GM19025 (cell line): ENCODE measurements at regions not wholly inside any gene's neighbourhood (a gene's known extent, or its start where the extent isn't known, plus 50 kb on each side); places are given as distances from the start of the nearest gene placed in this dataset.

Experiments
- ATAC-seq: cut with Tn5 transposase; IDR thresholded peaks from one replicate; pipeline ENCODE4 v1.9.1; 2021; ENCODE audit warnings: mild to moderate bottlenecking, low read depth, moderate library complexity; ENCODE audit not compliant: unreplicated experiment

GRCh38 chr22:22742641-22743040, 98.2 kb downstream of the GGTLC2 start:
- ATAC-seq: no peak

- no peak for ATAC-seq
These were observed 98.8 kb downstream of the GGTLC2 start for GRCh38 chr22:22743128-22743760.

DNA sequence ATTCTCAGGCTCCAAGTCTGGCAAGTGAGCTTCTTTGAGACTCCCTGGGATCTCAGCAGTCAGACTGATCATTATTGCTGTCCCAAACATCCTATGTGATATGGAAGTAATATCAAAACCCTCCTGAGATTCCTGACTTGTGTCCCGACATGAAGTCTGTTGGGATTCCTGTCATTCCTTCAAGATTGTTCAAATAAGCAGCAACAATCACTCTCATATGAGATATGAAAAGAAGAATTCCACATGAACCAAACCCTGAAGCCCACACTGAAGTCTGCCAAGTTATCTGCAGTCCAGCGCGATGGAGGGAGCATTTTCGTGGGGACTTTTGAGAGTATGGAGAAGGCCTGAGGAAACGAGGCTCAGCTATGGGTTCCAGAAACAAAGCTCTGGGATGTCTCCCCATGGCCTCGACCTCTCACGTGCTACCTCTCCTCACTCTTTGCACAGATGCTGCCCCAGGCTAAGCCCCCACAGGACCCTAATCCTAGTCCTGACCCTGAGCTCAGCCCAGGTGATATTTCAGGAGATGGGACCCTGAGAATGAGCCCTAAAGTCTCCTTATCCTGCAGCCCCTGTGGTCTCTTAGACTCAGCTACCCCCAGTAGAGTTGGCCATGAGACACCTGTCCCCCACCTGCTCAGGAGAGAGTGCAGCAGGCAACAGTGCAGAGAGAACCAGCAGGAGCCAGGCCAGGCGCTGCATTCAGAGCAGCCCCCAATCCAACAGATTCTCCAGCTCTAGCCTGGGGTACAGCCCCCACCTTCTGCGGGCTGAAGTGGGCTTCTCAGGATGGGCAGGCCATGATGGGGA, 100.2 kb downstream of the GGTLC2 start:
- ATAC-seq: no peak

GRCh38 chr22:22745225-22746060, 101.0 kb downstream of the GGTLC2 start:
- ATAC-seq: no peak

DNA sequence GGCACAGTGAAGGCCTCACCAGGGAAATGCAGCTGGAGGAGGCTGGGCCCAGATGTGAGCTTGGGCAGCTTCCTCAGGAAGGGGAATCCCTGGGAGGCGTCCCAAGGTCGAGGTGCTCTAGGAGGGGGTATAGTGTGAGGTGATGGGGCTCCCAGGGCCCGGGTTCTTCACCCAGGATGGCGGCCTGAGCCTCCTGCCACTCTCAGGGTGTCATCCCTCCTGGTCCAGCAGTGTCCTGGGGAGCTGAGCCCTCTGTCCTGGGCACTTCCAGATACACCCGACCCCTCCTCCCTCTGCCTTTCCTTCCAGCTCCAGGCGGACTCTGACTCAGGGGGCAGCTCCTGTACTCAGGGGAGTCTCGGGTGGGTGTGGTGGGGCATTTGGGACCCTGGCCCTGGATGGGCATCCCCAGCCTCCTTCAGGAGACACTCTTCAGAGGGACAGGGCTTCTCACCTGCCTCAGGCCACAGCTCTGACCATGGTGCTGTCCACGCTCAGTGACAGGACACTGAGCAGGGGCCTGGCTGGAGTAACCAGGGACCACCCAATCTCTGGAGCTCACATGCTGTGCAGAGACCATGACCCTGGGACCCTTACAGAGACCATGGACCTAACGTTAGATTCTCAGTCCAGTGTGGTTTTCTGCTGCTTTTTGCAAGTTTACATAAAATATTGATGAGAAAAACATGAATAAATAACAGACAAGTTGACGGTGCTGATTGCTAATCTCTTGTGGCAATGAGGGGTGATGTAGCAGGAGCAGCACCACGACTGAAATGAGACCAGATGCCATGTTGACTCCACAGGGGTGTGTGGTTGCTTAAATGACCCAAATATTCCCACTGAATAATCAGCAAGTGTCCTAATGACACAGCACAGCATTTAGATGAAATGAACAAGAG, 101.9 kb downstream of the GGTLC2 start:
- no peak for ATAC-seq

DNA sequence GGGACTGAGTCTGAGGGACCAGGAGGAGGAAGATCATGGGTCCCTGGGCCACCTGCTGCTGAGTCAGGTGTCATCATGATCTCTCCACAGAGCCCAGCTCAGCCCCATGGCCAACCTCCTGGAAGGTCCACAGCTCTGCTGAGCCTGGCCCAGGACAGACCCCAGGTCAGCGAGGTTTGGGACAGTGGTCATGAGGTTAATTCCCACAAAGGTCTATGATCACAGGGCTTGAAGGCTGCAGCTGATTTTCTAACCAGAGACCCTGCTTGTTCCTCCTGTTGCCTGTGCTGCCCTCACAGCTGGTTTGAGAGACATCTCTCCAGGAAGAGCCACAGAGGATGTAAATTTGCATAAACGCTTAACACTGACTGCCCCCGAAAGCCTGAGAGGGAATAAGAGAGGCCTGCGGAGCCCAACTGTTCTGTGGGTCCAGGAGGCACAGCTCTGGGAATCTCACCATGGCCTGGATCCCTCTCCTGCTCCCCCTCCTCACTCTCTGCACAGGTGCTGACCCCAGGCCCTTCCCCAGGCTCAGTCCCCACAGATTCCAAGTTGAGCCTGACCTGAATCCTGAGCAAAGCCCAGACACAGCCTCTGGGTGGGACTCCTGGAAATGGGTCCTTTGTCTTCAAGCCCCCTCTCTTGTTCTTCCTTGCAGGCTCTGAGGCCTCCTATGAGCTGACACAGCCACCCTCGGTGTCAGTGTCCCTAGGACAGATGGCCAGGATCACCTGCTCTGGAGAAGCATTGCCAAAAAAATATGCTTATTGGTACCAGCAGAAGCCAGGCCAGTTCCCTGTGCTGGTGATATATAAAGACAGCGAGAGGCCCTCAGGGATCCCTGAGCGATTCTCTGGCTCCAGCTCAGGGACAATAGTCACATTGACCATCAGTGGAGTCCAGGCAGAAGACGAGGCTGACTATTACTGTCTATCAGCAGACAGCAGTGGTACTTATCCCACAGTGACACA, 102.8 kb downstream of the GGTLC2 start:
- no peak for ATAC-seq

GRCh38 chr22:22748297-22748743, 103.9 kb downstream of the GGTLC2 start:
- no peak for ATAC-seq

DNA sequence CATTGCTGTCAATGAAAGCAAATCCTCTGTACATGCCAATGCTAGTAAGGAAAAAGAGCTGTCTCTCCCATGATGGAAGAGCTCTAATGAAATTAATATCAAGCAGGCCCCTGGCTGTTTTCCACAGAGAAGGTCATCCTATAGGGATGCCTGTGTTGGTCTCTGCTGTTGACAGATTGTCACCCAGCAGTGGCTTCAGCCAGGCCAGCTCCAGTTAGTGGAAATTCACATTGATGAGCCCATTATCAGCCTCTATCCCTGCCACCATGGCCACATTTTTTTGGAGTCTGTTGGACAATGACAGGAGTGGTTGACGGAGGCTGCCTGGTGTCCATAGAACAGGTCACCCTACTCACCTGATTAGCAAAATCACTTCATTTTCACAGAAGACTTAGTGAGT, 104.3 kb downstream of the GGTLC2 start:
- ATAC-seq: no peak

DNA sequence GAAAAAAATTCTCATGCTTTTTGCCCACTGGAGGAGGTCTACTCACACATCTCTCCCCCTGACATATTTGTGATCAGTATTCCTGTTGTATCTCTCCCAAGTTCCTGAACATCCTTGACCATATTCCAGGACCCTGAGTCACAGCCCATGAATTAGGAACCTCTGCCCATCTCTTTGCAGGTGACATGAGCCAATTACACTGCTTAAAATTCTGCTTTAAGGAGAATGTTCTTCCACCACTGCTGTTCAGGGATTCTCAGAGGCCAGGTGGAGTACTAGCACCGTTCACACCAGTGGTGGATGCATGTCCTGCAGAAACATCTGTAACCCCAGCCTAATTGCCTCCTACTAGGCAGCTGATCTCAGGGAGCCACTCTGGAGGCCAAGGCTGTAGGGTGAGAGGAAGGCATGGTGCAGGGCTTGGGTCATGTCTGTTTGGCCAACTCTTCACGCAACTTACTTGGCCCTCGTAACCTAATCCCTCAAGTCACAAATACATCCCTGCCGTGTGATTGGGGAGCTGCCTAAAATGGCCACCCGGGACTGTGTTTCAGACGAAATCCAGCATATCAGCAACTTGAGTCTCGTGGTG, 104.8 kb downstream of the GGTLC2 start:
- ATAC-seq: no peak

- no peak for ATAC-seq
These were observed 106.1 kb downstream of the GGTLC2 start for GRCh38 chr22:22750335-22751042.

- ATAC-seq: no peak
These were observed 106.7 kb downstream of the GGTLC2 start for GRCh38 chr22:22751043-22751603.

- ATAC-seq: no peak
These were observed 107.8 kb downstream of the GGTLC2 start for GRCh38 chr22:22752199-22752555.

- no peak for ATAC-seq
These were observed 108.4 kb downstream of the GGTLC2 start for GRCh38 chr22:22752556-22753477.

- ATAC-seq: no peak
These were observed 109.3 kb downstream of the GGTLC2 start for GRCh38 chr22:22753526-22754267.

- no peak for ATAC-seq
These were observed 109.8 kb downstream of the GGTLC2 start for GRCh38 chr22:22754268-22754657.
